ENCODE measurements at regions not wholly inside any gene's neighbourhood (a gene's known extent, or its start where the extent isn't known, plus 50 kb on each side); places are given as distances from the start of the nearest gene placed in this dataset.

DNA sequence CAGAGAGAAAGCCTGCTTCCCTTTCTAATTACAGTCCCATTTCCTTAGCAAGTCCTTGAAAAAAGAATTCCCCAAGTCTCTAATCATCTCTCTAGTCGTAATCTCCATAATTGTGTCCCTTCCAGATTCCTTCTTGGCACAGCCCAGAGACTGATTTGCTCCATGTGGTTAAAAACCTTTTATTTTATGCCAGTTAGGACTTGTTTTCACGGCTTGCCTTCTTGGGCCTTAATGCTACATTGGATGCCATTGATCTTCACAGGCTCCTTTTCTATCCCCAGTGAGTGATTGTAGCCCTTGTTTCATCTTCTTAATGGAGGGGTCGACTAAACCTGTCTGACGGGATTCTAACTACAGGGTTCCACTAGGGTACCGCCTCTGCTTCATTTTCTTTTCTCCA, 650.6 kb upstream of the ARID1B start:
- WGBS, 3 donors, result 58 to 73% (median 69%) methylated on average over 5 of the region's 5 CpGs

DNA sequence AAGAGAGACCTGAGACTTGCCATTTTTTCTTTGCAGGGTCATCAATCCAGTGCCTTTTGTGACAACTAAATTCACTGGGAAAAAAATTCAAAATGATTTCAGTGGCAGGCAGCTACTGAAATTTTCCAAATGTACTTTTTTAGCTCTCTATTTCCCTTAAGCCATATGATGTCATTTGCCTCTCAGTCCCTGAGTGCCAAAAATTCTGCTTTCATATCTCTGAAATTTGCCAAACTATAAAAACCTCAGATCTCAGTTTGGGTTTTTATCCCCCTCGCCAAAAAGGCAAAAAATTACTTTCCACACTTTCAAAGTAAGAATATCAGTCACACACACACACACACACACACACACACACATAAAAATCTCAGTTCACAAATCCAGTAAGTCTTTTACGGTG, 651.3 kb upstream of the ARID1B start:
- H3K27ac ChIP-seq (ENCODE audit: low read depth, low read length), result no peak overlapping the region

More for the DNA sequence above, 650.6 kb upstream of the ARID1B start:
- H3K27ac ChIP-seq (ENCODE audit: low read depth, low read length), result no peak overlapping the region

DNA sequence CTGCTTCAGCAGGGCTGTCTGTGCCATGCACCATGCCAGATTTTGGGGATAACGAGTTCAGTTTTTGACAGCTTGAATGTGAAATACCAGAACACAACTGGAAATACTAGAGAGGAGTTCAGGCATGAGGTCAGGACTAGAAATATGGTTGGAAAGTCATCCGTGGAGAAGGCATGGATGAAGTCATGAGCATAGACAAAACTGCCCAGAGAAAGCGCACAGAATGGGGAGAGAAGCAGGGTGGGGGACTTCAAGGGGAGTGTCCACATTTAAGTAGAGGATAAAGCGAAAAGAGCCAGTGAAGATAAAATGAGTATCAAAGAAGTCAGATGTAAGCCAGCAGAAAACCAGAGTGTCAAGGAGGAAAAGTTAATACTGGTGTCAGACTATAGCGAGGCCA, 653.4 kb upstream of the ARID1B start:
- H3K27ac ChIP-seq (ENCODE audit: low read depth, low read length), result no peak overlapping the region
- WGBS, 3 donors, result 79 to 92% (median 91%) methylated on average over 5 of the region's 5 CpGs

More for the DNA sequence above, 651.3 kb upstream of the ARID1B start:
- 63 to 66% (median 66%) methylated on average over 2 of the region's 2 CpGs for WGBS, 3 donors

DNA sequence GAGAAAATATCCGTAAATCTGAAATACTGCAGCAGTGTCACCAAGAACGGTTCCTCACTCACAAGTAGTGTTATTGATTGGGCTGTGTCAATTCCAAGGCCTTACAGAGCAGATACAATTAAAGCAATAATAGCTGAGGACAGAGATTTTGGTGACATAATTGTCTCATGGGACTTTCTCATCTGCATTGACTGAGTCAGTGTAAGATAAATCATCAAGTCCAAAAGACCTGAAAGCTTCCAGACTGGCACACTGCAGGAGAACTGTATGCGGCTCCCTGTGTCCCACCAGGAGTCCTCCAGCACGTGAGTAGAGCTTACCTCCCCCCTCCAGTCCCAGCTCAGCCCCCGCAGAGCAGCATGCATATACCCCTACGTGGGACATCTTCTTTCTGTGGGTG, 655.2 kb upstream of the ARID1B start:
- WGBS, 3 donors, result 78 to 92% (median 92%) methylated on average over 6 of the region's 6 CpGs
- no peak overlapping the region for H3K27ac ChIP-seq (ENCODE audit: low read depth, low read length)

- no peak overlapping the region for H3K27ac ChIP-seq (ENCODE audit: low read depth, low read length)
- 57 to 84% (median 81%) methylated on average over 3 of the region's 3 CpGs for WGBS, 3 donors
These were observed 658.9 kb upstream of the NOX3 start for GRCh38 chr6:156114541-156114940.

DNA sequence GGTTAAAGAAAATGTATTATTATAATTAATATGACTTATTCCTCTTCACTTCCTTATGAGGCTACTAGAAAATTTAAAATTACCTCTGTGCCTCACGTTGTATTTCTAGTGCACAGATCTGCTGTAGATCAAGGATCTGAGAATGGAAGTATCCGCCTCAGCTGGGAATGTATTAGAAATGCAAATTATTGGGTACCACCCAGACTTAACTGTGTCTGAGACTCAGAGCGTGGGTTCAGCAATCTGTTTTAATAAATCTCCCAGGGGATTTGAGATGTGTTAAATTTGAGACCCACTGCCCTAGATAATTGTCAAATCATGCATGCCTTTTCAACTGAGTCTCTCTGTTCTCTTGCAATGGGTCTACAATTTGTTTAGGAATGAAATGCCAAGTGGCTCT, 658.0 kb upstream of the NOX3 start:
- no peak overlapping the region for H3K27ac ChIP-seq (ENCODE audit: low read depth, low read length)
- WGBS, 3 donors, result 79 to 87% (median 85%) methylated on average over 3 of the region's 3 CpGs

GRCh38 chr6:156111913-156112312, 656.3 kb upstream of the NOX3 start:
- 68 to 79% (median 78%) methylated on average over 10 of the region's 10 CpGs for WGBS, 3 donors
- no peak overlapping the region for H3K27ac ChIP-seq (ENCODE audit: low read depth, low read length)

DNA sequence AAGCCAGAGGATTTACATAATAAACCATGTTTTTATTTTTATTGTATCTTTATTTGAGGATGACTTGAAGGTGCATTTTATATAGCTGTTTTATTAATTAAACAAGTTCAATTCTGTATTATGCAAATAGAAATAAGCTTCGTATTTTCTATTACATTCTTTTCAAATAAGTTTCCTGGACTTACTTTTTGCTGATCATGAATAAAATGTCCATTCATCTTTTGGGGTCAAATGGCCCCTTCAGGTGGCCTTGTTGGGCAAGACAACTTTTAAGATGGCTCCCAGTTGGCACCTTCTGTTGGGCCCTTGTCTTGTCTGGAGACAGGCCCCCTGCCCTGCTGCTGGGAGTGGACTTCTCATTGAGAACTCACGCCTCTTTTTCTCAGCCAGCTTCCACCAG, 654.6 kb upstream of the NOX3 start:
- 79 to 95% (median 89%) methylated on average over 2 of the region's 2 CpGs for WGBS, 3 donors

GRCh38 chr6:156109713-156110112, 654.1 kb upstream of the NOX3 start:
- WGBS, 3 donors, result 47 to 84% (median 76%) methylated on average over 1 of the region's 1 CpG

More for the DNA sequence above, 654.6 kb upstream of the NOX3 start:
- H3K27ac ChIP-seq (ENCODE audit: low read depth, low read length), result no peak overlapping the region

DNA sequence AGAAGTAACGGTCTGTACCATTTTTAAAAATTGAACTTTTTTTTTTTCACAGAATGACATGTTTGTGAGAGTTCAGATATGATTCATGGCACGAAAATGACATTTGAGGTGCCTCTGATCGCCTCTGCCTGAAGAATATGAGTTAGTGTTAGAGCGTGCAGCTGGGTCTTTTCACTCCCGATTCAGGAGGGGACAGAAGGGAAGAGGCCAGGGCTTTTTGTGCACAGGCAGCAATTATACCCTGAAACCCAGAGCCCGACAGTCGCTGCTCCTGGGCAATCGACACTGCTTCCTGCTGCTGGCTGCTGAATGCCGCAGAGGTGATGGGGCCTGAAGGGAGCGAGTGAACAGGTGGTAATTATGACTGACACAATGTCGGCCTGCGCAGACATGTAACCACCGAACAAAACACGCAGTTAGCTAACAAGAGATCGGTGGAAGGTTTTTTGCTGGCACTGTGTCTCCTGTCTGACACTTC, 652.0 kb upstream of the NOX3 start:
- no peak overlapping the region for H3K27ac ChIP-seq (ENCODE audit: low read depth, low read length)
- 63 to 82% (median 80%) methylated on average over 15 of the region's 15 CpGs for WGBS, 3 donors

More at GRCh38 chr6:156109713-156110112, 654.1 kb upstream of the NOX3 start:
- no peak overlapping the region for H3K27ac ChIP-seq (ENCODE audit: low read depth, low read length)

DNA sequence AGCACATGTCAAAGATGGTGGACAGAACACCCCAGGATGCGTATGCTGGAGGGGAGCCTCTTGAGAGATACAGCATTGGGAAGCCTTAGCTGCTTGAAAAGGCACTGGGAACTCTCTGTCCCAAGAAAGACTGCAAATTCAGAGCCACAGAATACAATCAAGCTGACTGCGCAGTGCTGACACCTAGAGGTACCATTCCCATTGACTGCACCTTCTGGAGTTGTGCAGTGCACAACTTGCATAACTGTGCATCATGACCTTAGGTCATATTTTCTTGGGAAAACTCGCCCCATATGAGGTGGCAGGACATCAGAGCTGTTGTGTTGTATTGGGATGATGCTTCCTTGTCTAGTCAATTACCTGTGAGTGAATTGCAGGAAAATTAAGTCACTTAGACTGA, 646.5 kb upstream of the NOX3 start:
- 75 to 85% (median 83%) methylated on average over 3 of the region's 3 CpGs for WGBS, 3 donors

GRCh38 chr6:156098839-156099238, 643.2 kb upstream of the NOX3 start:
- 88 to 100% (median 91%) methylated on average over 1 of the region's 1 CpG for WGBS, 3 donors
- no peak overlapping the region for H3K27ac ChIP-seq (ENCODE audit: low read depth, low read length)

More for the DNA sequence above, 646.5 kb upstream of the NOX3 start:
- no peak overlapping the region for H3K27ac ChIP-seq (ENCODE audit: low read depth, low read length)

DNA sequence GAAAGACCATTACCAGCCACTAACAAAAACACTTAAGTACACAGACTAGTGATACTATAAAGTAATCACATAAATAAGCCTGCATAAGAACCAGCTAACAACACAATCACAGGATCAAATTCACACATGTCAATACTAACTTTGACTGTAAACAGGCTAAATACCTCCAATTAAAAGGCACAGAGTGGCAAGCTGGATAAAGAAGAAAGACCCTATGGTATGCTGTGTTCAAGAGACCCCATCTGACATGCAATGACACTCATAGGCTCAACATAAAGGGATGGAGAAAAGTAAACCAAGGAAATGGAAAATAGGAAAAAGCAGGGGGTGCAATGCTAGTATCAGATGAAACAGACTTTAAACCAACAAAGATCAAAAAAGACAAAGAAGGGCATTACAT, 631.8 kb upstream of the NOX3 start:
- H3K27ac ChIP-seq (ENCODE audit: low read depth, low read length), result no peak overlapping the region

GRCh38 chr6:156082012-156082411, 626.4 kb upstream of the NOX3 start:
- no peak overlapping the region for H3K27ac ChIP-seq (ENCODE audit: low read depth, low read length)
- WGBS, 3 donors, result 65 to 79% (median 68%) methylated on average over 3 of the region's 3 CpGs

DNA sequence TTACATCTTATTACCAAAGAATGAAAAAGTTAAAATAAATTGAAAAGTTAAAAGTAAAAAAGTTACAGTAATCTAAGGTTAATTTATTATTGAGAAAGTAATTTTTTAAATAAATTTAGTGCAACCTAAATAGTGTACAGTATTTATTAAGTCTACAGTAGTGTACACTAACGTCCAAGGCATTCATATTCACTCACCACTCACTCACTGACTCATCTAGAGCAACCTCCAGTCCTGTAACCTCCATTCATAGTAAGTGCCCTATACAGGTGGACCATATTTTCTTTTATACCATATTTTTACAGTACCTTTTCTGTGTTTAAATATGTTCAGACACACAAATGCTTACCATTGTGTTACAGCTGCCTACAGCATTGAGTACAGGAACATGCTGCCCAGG, 624.7 kb upstream of the NOX3 start:
- H3K27ac ChIP-seq (ENCODE audit: low read depth, low read length), result no peak overlapping the region
- WGBS, 3 donors, result 67 to 86% (median 70%) methylated on average over 1 of the region's 1 CpG

GRCh38 chr6:156068881-156069280, 613.2 kb upstream of the NOX3 start:
- WGBS, 3 donors, result 33 to 49% (median 44%) methylated on average over 4 of the region's 4 CpGs
- H3K27ac ChIP-seq (ENCODE audit: low read depth, low read length), result no peak overlapping the region

DNA sequence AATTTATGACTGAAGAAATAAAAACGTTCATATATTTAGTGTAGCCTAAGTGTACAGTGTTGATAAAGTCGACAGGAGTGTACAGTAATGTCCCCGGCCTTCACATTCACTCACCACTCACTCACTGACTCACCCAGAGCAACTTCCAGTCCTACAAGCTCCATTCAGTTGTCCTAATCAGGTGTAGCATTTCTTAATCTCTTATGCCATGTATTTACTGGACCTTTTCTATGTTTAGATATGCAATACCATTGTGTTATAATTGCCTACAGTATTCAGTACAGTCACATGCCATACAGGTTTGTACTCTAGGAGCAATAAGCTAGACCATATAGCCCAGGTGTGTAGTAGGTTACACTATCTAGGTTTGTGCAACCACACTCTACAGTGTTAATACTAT, 610.2 kb upstream of the NOX3 start:
- WGBS, 3 donors, result 30 to 67% (median 57%) methylated on average over 3 of the region's 3 CpGs

GRCh38 chr6:156062091-156062563, 606.5 kb upstream of the NOX3 start:
- 32 to 44% (median 42%) methylated on average over 2 of the region's 2 CpGs for WGBS, 3 donors
- no peak overlapping the region for H3K27ac ChIP-seq (ENCODE audit: low read depth, low read length)

More for the DNA sequence above, 610.2 kb upstream of the NOX3 start:
- no peak overlapping the region for H3K27ac ChIP-seq (ENCODE audit: low read depth, low read length)

DNA sequence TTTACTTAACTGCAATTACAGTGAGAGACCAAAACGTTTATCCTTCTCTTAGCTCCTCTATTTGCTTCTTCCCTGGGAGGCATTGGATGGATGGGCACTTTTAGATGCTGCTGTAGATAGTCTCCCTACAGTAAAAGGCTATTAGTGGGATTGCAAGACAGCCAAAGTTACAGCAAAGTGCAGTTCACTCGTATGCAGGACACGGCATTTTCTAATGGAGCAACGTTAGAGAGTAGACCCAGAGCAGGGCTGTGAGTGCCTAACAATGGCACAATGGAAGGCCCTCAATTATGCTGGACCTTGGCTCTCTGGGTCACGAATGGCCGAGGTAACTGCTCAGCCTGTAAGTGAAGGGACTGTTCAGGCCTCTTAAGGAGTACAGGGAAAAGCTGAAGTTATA, 605.8 kb upstream of the NOX3 start:
- no peak overlapping the region for H3K27ac ChIP-seq (ENCODE audit: low read depth, low read length)
- WGBS, 3 donors, result 78 to 88% (median 87%) methylated on average over 6 of the region's 6 CpGs

DNA sequence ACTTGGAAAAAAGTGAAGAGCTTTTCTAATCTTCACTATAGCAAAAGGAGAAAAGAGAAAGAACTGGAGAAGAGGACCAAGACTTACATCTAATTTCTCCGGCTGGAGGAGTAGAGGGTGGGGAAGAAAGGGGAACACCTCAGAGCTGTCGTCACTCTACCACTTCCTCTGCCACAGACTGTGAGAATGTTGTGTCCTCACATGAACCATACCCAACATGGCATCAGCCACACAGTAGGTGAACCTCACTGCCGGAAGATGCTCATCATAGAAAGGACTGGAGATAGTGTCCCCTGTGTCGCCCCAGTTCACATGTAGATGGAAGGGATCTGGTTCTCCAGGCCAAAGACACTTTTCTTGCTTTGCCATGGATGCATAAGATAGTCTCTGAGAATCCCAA, 604.4 kb upstream of the NOX3 start:
- H3K27ac ChIP-seq (ENCODE audit: low read depth, low read length), result no peak overlapping the region
- 72 to 83% (median 75%) methylated on average over 4 of the region's 4 CpGs for WGBS, 3 donors

DNA sequence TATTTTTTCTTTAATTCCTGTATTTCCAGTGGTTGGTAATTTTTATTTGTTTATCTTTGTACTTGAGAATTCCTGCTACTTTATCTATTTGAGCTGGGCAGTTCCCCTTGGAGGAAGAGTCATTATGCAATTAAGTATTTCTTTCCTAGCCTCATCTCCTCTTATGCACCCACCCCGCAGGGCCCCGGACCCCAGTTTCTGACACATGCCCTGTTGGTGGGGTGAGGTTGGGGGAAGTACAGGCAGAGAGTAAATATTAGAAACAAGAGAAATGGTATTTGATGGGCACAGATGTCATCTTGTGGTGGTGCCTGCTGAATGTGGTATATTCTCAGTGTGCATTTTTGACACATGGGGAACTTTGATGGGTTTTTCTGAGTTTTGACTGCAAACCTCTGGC, 602.7 kb upstream of the NOX3 start:
- WGBS, 3 donors, result 69 to 91% (median 85%) methylated on average over 2 of the region's 2 CpGs

More for the DNA sequence above, 602.7 kb upstream of the NOX3 start:
- no peak overlapping the region for H3K27ac ChIP-seq (ENCODE audit: low read depth, low read length)
